Endothelial cell of umbilical vein (primary cell): ENCODE measurements at regions not wholly inside any gene's neighbourhood (a gene's known extent, or its start where the extent isn't known, plus 50 kb on each side); places are given as distances from the start of the nearest gene placed in this dataset.

Source experiments
- BruUV-seq: library from RNA; stranded (reverse); fragments of 400-500 nt; replicated peaks from 2 replicates; lab custom pipeline; 2021; lab: Mats Ljungman, UMichigan
- CTCF ChIA-PET: fragments of 300-600, 350-600 bp; sonication (Branson Sonifier 250); formaldehyde crosslinking; loops from one replicate; lab custom pipeline; 2021; ENCODE audit warnings: antibody characterized with exemption, inconsistent platforms; lab: Charles Lee
- POLR2A ChIA-PET: fragments of 300-600, 350-600 bp; sonication (Branson Sonifier 250); formaldehyde crosslinking; loops from one replicate; lab custom pipeline; 2021; ENCODE audit warnings: antibody characterized with exemption, inconsistent platforms; lab: Charles Lee
- DNase-seq: peaks from one replicate; pipeline ENCODE4 v3.0.0-alpha.2; 2011; ENCODE audit warnings: low read depth, low spot score
- FAIRE-seq: peaks from 2 replicates; lab custom pipeline; 2011; peaks lifted over from hg19 to GRCh38; lab: Jason Lieb, UNC
- H2AFZ ChIP-seq: 2 replicates; pipeline ENCODE4 v1.6.0; 2012; ENCODE audit warnings: low read depth, low read length, control low read depth, inconsistent platforms
- H3K27ac ChIP-seq: 2 replicates; pipeline ENCODE4 v1.5.1; 2011; ENCODE audit warnings: low read depth, mild to moderate bottlenecking, control low read depth, low read length, moderate library complexity; ENCODE audit not compliant: insufficient read depth
- H3K27me3 ChIP-seq, 2 experiments: 2 replicates each; pipeline versions ENCODE4 v1.6.0 to v1.6.1; 2011; ENCODE audit warnings: low read length in 2 of 2, mixed read lengths in 1 of 2; ENCODE audit not compliant: control insufficient read depth in 2 of 2, insufficient read depth in 2 of 2
- H3K36me3 ChIP-seq, 2 experiments: 2 replicates in 1 of 2; 3 replicates in 1 of 2; pipeline ENCODE4 v1.5.1; 2011; ENCODE audit warnings: low read length in 2 of 2, mild to moderate bottlenecking in 1 of 2, moderate library complexity in 1 of 2; ENCODE audit not compliant: control insufficient read depth in 2 of 2, insufficient read depth in 2 of 2; ENCODE audit errors: extremely low read depth in 1 of 2
- H3K4me1 ChIP-seq: 3 replicates; pipeline ENCODE4 v1.5.1; 2011; ENCODE audit warnings: mild to moderate bottlenecking, low read length; ENCODE audit not compliant: control insufficient read depth, insufficient read depth; ENCODE audit errors: extremely low read depth
- H3K4me2 ChIP-seq: 2 replicates; pipeline ENCODE4 v1.6.1; 2011; ENCODE audit warnings: low read length, control low read depth, mixed read lengths; ENCODE audit not compliant: insufficient read depth
- H3K4me3 ChIP-seq, 3 experiments: fragments of 200-600 bp in 1 of 3; sonication (generic), shearing (Covaris generic) in 1 of 3; replicated peaks in 1 of 3; 2 replicates each; pipeline ENCODE4 v1.5.1; 2011 to 2016; ENCODE audit warnings: control low read depth in 3 of 3, low read length in 3 of 3, mild to moderate bottlenecking in 2 of 3, inconsistent platforms in 1 of 3, low read depth in 1 of 3, moderate library complexity in 1 of 3; ENCODE audit not compliant: insufficient read depth in 1 of 3
- H3K79me2 ChIP-seq: 2 replicates; pipeline ENCODE4 v1.6.0; 2012; ENCODE audit warnings: low read length, inconsistent platforms; ENCODE audit not compliant: control insufficient read depth, insufficient read depth
- H3K9ac ChIP-seq: replicated peaks from 2 replicates; pipeline ENCODE3; 2011; ENCODE audit warnings: low read length, control low read depth; ENCODE audit not compliant: insufficient read depth; ENCODE audit errors: extremely low read depth
- H3K9me1 ChIP-seq: replicated peaks from 3 replicates; pipeline ENCODE4 v1.6.0; 2011; ENCODE audit warnings: mild to moderate bottlenecking, low read length; ENCODE audit not compliant: control insufficient read depth, insufficient read depth; ENCODE audit errors: extremely low read depth
- H3K9me3 ChIP-seq: replicated peaks from 2 replicates; pipeline ENCODE4 v1.5.1; 2012; ENCODE audit warnings: low read length, inconsistent platforms; ENCODE audit not compliant: control insufficient read depth, insufficient read depth
- H4K20me1 ChIP-seq: replicated peaks from 2 replicates; pipeline ENCODE3; 2011; ENCODE audit warnings: mild to moderate bottlenecking, low read length; ENCODE audit not compliant: control insufficient read depth, insufficient read depth; ENCODE audit errors: extremely low read depth
- CTCF ChIP-seq, 2 donors: IDR thresholded peaks; 1 replicate in 1 of 2; 2 replicates in 1 of 2; pipeline ENCODE4 v1.5.1; 2011; ENCODE audit warnings: low read length in 2 of 2, mild to moderate bottlenecking in 2 of 2, moderate library complexity in 2 of 2, control low read depth in 1 of 2, inconsistent platforms in 1 of 2, low read depth in 1 of 2; ENCODE audit not compliant: insufficient read depth in 1 of 2; ENCODE audit errors: extremely low read depth in 1 of 2
- EZH2 ChIP-seq: IDR thresholded peaks from 2 replicates; pipeline ENCODE4 v1.6.1; 2012; ENCODE audit warnings: borderline replicate concordance, low read depth, mild to moderate bottlenecking, moderate library complexity, low read length, inconsistent platforms; ENCODE audit not compliant: severe bottlenecking
- FOS ChIP-seq: IDR thresholded peaks from 2 replicates; pipeline ENCODE4 v1.6.1; 2011; ENCODE audit warnings: mild to moderate bottlenecking, low read length, moderate library complexity, borderline replicate concordance; ENCODE audit not compliant: insufficient read depth
- GATA2 ChIP-seq: IDR thresholded peaks from 2 replicates; pipeline ENCODE4 v1.7.0; 2011; ENCODE audit warnings: low read depth, mild to moderate bottlenecking, moderate library complexity, mixed read lengths, low read length; ENCODE audit not compliant: insufficient read length, insufficient read depth
- JUN ChIP-seq: IDR thresholded peaks from 2 replicates; pipeline ENCODE4 v1.6.1; 2011; ENCODE audit warnings: borderline replicate concordance, low read depth; ENCODE audit not compliant: insufficient read length, insufficient read depth
- MAX ChIP-seq: IDR thresholded peaks from 2 replicates; pipeline ENCODE4 v1.6.1; 2011; ENCODE audit not compliant: insufficient read depth, insufficient read length
- MYC ChIP-seq: IDR thresholded peaks from one replicate; pipeline ENCODE4 v1.6.1; 2011; ENCODE audit warnings: mild to moderate bottlenecking, low read depth, low read length
- POLR2A ChIP-seq: IDR thresholded peaks from 2 replicates; pipeline ENCODE4 v1.6.1; 2012; ENCODE audit warnings: low read depth, mild to moderate bottlenecking, control low read depth, low read length
- POLR2AphosphoS5 ChIP-seq: IDR thresholded peaks from 2 replicates; pipeline ENCODE4 v1.6.1; 2012; ENCODE audit warnings: low read depth, mild to moderate bottlenecking, control low read depth, low read length, moderate library complexity; ENCODE audit not compliant: insufficient read depth
- dilution Hi-C: fragments of 300-500 bp; cut with MboI; formaldehyde crosslinking; loops from one replicate; pipeline ENCODE4 v1.15.0; 2019; ENCODE audit warnings: low sequenced_read_pairs; ENCODE audit not compliant: extremely low pct_ligation_motif_present
- intact Hi-C: fragments of 100-400 bp; cut with micrococcal nuclease; formaldehyde crosslinking; loops from one replicate; pipeline ENCODE4 v1.10.0; 2022

GRCh38 chr18:6598657-6599056 is 130.9 kb upstream of the ARHGAP28 start:
- Histone ChIP-seq H3K79me2 (no peaks in the 10 kb centered on the region), H4K20me1 (no peaks in the 10 kb centered on the region), H2AFZ (no peak overlapping the region), H3K4me3 (no peak overlapping the region), H3K9ac (no peak overlapping the region), H3K36me3 (no peaks in the 10 kb centered on the region), H3K4me2 (no peak overlapping the region), H3K27me3 (no peaks in the 10 kb centered on the region), H3K4me1 (no peaks in the 10 kb centered on the region), H3K9me3 (no peaks in the 10 kb centered on the region), H3K9me1 (no peaks in the 10 kb centered on the region), H3K27ac (no peak overlapping the region)
- no peak for TF ChIP-seq MYC
- no peak for TF ChIP-seq FOS
- TF ChIP-seq MAX: no peak
- no peak for TF ChIP-seq EZH2
- no peak for TF ChIP-seq GATA2
- no peak for TF ChIP-seq JUN
- no peak for TF ChIP-seq POLR2AphosphoS5
- TF ChIP-seq POLR2A: no peak
- no peak for TF ChIP-seq CTCF (IDR thresholded peaks at IDR 0.05; ENCODE audit: extremely low read depth in 1 of 2, insufficient read depth in 1 of 2, low read depth in 1 of 2, low read length in 2 of 2)
- BruUV-seq: no TSS peak
- intact Hi-C loops: no loop called here
- no peak for FAIRE-seq
- POLR2A ChIA-PET: no interaction called here
- CTCF ChIA-PET: interaction anchor here (1.7 kb wide), 1 partner anchor 11 kb away, joined by 5 read pairs; no protein-coding TSS in a partner anchor
- no peak for DNase-seq
- dilution Hi-C loops: no loop called here
